Uterus (tissue), 2 donors: ENCODE measurements at regions not wholly inside any gene's neighbourhood (a gene's known extent, or its start where the extent isn't known, plus 50 kb on each side); places are given as distances from the start of the nearest gene placed in this dataset.

Experiments used
- POLR2A ChIP-seq, 2 donors: fragments of 450-650 bp; IDR thresholded peaks; one replicate each; pipeline ENCODE4 v1.6.1; 2016; ENCODE audit warnings: antibody characterized with exemption in 2 of 2, mild to moderate bottlenecking in 1 of 2, moderate library complexity in 1 of 2
- TF ChIP-seq, protein P1 (sequence below), 4 experiments: fragments of 200-600 bp in 2 of 4; fragments of 450-650 bp in 2 of 4; sonication (generic) in 2 of 4; IDR thresholded peaks; one replicate each; pipeline ENCODE4 v1.5.1; 2016 to 2019; ENCODE audit warnings: antibody characterized with exemption in 4 of 4, mild to moderate bottlenecking in 2 of 4, moderate library complexity in 1 of 4

GRCh38 chr4:179353786-179354185, 1911.5 kb upstream of the AGA start:
- TF ChIP-seq, protein P1, sequence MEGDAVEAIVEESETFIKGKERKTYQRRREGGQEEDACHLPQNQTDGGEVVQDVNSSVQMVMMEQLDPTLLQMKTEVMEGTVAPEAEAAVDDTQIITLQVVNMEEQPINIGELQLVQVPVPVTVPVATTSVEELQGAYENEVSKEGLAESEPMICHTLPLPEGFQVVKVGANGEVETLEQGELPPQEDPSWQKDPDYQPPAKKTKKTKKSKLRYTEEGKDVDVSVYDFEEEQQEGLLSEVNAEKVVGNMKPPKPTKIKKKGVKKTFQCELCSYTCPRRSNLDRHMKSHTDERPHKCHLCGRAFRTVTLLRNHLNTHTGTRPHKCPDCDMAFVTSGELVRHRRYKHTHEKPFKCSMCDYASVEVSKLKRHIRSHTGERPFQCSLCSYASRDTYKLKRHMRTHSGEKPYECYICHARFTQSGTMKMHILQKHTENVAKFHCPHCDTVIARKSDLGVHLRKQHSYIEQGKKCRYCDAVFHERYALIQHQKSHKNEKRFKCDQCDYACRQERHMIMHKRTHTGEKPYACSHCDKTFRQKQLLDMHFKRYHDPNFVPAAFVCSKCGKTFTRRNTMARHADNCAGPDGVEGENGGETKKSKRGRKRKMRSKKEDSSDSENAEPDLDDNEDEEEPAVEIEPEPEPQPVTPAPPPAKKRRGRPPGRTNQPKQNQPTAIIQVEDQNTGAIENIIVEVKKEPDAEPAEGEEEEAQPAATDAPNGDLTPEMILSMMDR (IDR thresholded peaks at IDR 0.05) = no peak
- no peak for TF ChIP-seq POLR2A (IDR thresholded peaks at IDR 0.05)
